Breast epithelium (tissue), 4 donors: ENCODE measurements at regions not wholly inside any gene's neighbourhood (a gene's known extent, or its start where the extent isn't known, plus 50 kb on each side); places are given as distances from the start of the nearest gene placed in this dataset.

Experiments
- DNase-seq, 2 donors: peaks; one replicate each; pipeline ENCODE4 v3.0.0-alpha.2; 2019; ENCODE audit warnings: low spot score in 2 of 2
- H3K27ac ChIP-seq, 2 donors: fragments of 200-600 bp; sonication (generic) in 1 of 2; one replicate each; pipeline ENCODE4 v1.5.1; 2016 to 2019; ENCODE audit warnings: mild to moderate bottlenecking in 1 of 2
- H3K27me3 ChIP-seq, 2 donors: fragments of 200-600 bp; sonication (generic) in 1 of 2; one replicate each; pipeline versions ENCODE4 v1.5.1 to v1.6.0; 2017 to 2019; ENCODE audit warnings: control low read depth in 1 of 2, mild to moderate bottlenecking in 1 of 2
- H3K36me3 ChIP-seq: fragments of 200-600 bp; one replicate; pipeline ENCODE4 v1.5.1; 2019
- H3K4me1 ChIP-seq, 2 donors: fragments of 200-600 bp; sonication (generic); one replicate each; pipeline ENCODE4 v1.5.1; 2016 to 2019; ENCODE audit warnings: control low read depth in 1 of 2
- H3K4me3 ChIP-seq, 3 donors: fragments of 200-600 bp; sonication (generic); 1 replicate in 2 of 3; 2 replicates in 1 of 3; pipeline ENCODE4 v1.5.1; 2016 to 2019; ENCODE audit warnings: mild to moderate bottlenecking in 3 of 3, moderate library complexity in 2 of 3
- H3K9me3 ChIP-seq, 2 donors: fragments of 200-600 bp; sonication (generic) in 1 of 2; one replicate each; pipeline ENCODE4 v1.5.1; 2016 to 2019; ENCODE audit warnings: control low read depth in 1 of 2
- CTCF ChIP-seq, 3 donors: fragments of 450-650 bp; IDR thresholded peaks; one replicate each; pipeline ENCODE4 v1.5.1; 2016 to 2017; ENCODE audit warnings: antibody characterized with exemption in 3 of 3, mild to moderate bottlenecking in 3 of 3, moderate library complexity in 3 of 3
- POLR2A ChIP-seq: fragments of 450-650 bp; IDR thresholded peaks from one replicate; pipeline ENCODE4 v1.6.1; 2016; ENCODE audit warnings: antibody characterized with exemption, mild to moderate bottlenecking, moderate library complexity
- POLR2AphosphoS5 ChIP-seq, 3 donors: sonication (generic); formaldehyde crosslinking; IDR thresholded peaks; one replicate each; pipeline ENCODE4 v1.6.1; 2017; ENCODE audit warnings: antibody characterized with exemption in 3 of 3
- intact Hi-C: fragments of 100-400 bp; cut with DNase I; formaldehyde crosslinking; loops from one replicate; pipeline ENCODE4 v1.15.1; 2023; ENCODE audit warnings: low total_unique reads

GRCh38 chr15:38818157-38818790 is 253.7 kb upstream of the RASGRP1 start:
- no peak for DNase-seq

GRCh38 chr15:38819387-38819950 is 254.9 kb upstream of the RASGRP1 start:
- intact Hi-C loops, result no loop called here
- H3K4me1 ChIP-seq, result no peaks in the 10 kb centered on the region
- H3K27me3 ChIP-seq, result no peaks in the 10 kb centered on the region
- H3K36me3 ChIP-seq, result no peaks in the 10 kb centered on the region
- H3K9me3 ChIP-seq, result no peaks in the 10 kb centered on the region
- H3K4me3 ChIP-seq, result no peak overlapping the region
- TF ChIP-seq CTCF (IDR thresholded peaks at IDR 0.05) (no peak), POLR2A (no peak), POLR2AphosphoS5 (IDR thresholded peaks at IDR 0.05) (no peak)
- DNase-seq, result no peak
- H3K27ac ChIP-seq, result no peak overlapping the region

More at GRCh38 chr15:38818157-38818790, 253.7 kb upstream of the RASGRP1 start:
- intact Hi-C loops, result no loop called here
- TF ChIP-seq POLR2AphosphoS5 (IDR thresholded peaks at IDR 0.05) (no peak), CTCF (IDR thresholded peaks at IDR 0.05) (no peak), POLR2A (no peak)
- Histone ChIP-seq H3K9me3 (no peaks in the 10 kb centered on the region), H3K4me1 (no peaks in the 10 kb centered on the region), H3K36me3 (no peaks in the 10 kb centered on the region), H3K27me3 (no peaks in the 10 kb centered on the region), H3K27ac (no peak overlapping the region), H3K4me3 (no peak overlapping the region)

- no peaks in the 10 kb centered on the region for H3K27me3 ChIP-seq
- no peaks in the 10 kb centered on the region for H3K9me3 ChIP-seq
- no peak for DNase-seq
- no peak for TF ChIP-seq POLR2AphosphoS5 (IDR thresholded peaks at IDR 0.05)
- TF ChIP-seq POLR2A, result no peak
- no peak for TF ChIP-seq CTCF (IDR thresholded peaks at IDR 0.05)
- H3K4me1 ChIP-seq, result no peaks in the 10 kb centered on the region
- no peaks in the 10 kb centered on the region for H3K36me3 ChIP-seq
- intact Hi-C loops, result no loop called here
- no peak overlapping the region for H3K27ac ChIP-seq
- H3K4me3 ChIP-seq, result no peak overlapping the region
Measured at GRCh38 chr15:38823263-38823662, 258.6 kb upstream of the RASGRP1 start.

GRCh38 chr15:38824719-38825118 is 260.1 kb upstream of the RASGRP1 start:
- no peak overlapping the region for H3K27ac ChIP-seq
- H3K4me1 ChIP-seq, result no peaks in the 10 kb centered on the region
- H3K9me3 ChIP-seq, result no peaks in the 10 kb centered on the region
- no peak for TF ChIP-seq POLR2A
- no peak for TF ChIP-seq POLR2AphosphoS5 (IDR thresholded peaks at IDR 0.05)
- TF ChIP-seq CTCF (IDR thresholded peaks at IDR 0.05), result no peak
- H3K27me3 ChIP-seq, result no peaks in the 10 kb centered on the region
- no peak for DNase-seq
- H3K4me3 ChIP-seq, result no peak overlapping the region
- intact Hi-C loops, result no loop called here
- no peaks in the 10 kb centered on the region for H3K36me3 ChIP-seq

- intact Hi-C loops, result no loop called here
- H3K4me3 ChIP-seq, result no peak overlapping the region
- no peaks in the 10 kb centered on the region for H3K36me3 ChIP-seq
- H3K27me3 ChIP-seq, result no peaks in the 10 kb centered on the region
- no peaks in the 10 kb centered on the region for H3K9me3 ChIP-seq
- no peak for TF ChIP-seq POLR2AphosphoS5 (IDR thresholded peaks at IDR 0.05)
- TF ChIP-seq POLR2A, result no peak
- no peak for TF ChIP-seq CTCF (IDR thresholded peaks at IDR 0.05)
- H3K4me1 ChIP-seq, result no peaks in the 10 kb centered on the region
- no peak overlapping the region for H3K27ac ChIP-seq
- DNase-seq, result no peak
Measured at GRCh38 chr15:38826880-38827279, 262.3 kb upstream of the RASGRP1 start.
